HG03575 (cell line): ENCODE measurements at regions not wholly inside any gene's neighbourhood (a gene's known extent, or its start where the extent isn't known, plus 50 kb on each side); places are given as distances from the start of the nearest gene placed in this dataset.

Experiments
- ATAC-seq: cut with Tn5 transposase; IDR thresholded peaks from one replicate; pipeline ENCODE4 v1.9.1; 2021; ENCODE audit not compliant: unreplicated experiment, insufficient number of reproducible peaks, low FRiP score; ENCODE audit errors: extremely low read depth

DNA sequence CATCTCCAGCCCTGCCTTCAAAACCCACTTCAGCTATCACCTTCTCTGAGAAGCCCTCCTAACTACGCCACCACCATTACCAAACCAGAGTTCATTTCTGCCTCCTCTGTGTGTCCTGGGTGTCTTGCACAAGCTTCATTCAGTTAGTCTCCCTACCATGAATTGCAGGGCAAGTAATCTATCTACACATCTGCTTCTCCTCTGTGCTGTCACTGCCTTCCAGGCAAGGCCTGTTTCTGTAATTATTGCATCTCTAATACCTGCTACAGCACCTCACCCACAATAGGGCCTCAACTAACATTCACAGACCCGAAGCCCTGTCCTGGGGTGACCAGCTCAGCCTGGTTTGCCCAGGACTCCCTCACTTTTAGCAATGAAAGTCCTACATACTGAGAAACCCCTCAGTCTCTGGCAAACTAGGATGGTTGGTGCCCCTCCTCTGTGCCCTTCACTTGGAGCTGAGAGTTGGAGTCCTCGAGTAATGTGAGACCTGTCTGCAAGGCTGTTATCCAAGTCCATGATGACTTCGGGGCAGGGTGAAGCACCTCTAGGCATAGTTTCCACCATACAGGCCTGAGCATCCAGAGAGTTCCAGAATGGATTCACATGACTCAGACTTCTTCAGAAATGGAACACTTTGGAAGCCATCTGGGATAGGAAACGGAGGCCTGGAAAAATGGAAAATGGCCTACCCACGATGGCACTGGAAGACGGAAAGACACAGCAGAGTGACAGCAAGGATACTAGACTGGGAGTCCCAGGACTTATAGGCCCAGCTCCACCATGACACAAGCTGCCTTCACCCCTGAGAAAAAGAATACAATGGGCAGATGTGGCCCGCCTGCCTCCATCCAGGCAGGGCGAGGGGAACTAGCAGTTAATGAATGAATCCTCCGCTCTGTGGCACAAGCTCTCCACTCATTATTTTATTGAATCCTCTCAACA lies 269.3 kb downstream of the BUD13 start:
- no peak for ATAC-seq

DNA sequence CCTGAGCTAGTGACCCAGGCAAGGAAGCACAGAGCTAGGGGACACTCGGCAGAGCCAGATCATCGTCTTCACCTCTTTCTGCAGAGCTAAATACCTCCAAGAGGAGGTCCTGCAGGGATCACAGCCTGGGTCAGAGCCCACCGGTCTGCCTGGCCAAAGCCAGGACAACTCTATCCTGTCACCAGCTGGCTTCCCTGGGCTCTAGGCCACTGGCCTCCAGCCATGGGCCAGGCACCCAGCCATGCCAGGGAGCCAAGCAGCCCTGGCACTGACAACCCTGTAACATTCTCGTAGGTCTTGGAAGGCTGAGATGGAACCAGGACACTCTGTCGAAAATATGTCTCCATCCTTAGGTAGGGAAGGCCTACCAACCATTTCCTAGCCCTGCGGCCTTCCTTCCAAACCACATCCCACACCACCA lies 270.1 kb downstream of the BUD13 start:
- ATAC-seq = no peak

DNA sequence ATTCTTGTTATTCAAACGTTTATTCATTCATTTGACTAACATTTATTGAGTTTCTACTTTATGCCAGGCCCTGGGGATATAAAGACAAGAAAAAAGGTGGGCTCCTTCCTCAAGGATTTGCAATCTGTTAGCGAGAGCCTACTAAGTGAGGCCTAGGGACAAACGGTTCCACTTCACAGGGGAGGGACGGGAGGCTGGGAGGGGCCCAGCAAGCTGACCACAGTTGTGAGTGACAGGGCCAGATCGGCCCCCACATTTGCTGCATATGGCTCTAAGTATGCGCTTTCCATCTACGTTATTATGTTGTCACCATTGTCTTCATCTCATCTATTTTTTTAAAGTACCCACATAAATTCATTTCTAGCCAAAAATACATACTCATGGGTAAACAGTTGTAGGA lies 271.1 kb downstream of the BUD13 start:
- no peak for ATAC-seq

DNA sequence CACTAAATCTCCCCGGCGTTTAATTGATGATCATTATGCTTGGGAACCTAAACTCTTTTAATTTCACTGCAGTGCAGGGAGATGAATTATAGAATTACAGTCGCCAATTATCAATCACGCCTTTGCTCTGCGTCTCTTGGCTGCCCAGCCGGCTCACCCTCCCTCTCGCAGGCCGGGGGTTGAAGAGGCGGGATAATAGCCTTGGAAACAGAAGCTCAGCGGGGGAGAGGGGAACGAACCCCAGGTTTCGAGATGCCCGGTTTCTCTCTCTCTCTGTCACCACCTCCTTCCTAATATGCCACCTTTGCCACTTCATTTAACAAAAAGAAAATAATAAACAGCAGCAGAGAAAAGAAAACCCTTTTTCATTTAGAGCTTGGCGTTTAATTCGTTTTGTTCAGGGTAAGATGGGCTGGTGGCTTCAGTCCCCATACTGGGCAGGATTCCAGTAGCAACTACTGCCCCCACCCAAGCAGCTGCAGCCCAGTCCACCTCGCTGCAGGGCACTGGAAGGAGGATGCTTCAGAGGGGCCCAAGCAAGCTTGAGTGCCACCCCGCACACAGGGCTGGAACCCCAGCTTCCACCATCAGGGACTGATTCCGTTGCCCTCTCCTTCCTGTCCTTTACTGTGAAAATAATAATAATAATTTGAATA lies 271.7 kb downstream of the BUD13 start:
- no peak for ATAC-seq

DNA sequence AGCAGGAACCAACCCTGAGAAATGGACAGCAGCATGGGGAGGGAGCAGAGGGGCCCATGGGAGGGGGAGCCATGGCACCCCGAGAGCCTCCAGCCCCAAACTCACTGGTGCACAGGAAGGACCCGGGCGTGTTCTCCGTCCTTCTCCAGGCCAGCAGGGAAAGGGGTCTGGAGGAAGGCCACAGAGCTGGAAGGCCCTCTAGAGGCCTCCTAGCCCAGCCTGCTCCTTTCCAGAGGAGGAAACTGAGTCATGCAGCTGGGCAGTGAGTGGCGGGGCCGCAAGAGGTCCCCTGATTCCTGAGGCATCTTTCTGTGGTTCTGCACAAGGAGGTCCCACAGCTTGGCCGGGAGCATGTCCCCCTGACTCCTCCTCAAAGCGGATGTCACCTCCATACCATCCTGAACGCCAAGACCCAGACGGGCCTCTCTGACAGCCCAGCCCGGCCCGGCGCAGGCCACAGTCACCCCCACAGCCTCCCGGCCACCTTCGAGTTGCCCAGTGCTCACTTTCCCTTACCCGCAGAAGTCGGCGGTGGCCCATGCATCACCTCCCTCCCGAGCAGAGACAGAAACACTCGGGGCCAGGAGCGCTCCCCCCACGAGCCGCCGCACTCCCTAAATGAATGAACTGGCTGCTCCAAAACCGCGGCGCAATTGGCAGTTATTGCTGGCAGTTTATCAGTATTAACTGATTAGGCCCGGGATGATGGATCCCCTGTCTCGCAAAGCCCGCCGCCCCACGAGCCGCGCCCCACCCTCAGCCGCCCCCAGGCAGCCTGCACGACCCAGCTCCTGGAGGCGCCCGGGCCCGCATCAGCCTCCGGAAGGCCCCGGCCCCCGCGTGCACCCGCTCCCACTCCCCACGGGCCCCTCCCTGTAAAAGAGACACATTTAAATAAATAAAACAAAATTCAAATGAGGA lies 272.5 kb downstream of the BUD13 start:
- no peak for ATAC-seq

DNA sequence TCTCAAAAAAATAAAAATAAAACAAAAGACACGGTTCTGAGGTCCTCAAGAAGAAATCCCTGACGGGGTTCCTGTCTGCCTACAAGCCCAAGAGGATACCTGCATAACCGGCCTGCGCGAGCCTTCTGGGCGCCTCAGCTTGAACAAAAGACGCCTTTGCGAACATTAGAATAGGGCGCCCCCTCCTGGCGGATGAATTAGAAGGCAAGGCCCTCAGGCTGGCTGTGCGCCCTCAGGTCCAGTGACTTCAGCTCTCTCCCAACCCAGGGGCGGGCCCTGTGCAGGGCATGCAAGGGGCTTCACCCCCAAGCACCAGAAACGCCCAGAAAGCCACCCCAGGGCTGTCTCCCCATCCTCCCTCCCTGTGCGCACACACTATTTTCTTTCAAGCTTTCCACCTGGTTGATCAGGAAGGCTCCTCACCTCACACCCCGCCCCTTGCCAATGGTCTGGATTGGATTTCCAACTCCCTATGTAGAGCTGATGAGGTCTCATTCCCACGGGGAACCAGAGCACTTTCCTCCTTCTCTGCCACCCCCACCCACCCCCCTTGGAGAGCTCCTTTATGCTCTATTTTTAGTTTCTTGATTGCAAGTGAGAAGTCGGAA lies 273.3 kb downstream of the BUD13 start:
- ATAC-seq = no peak

DNA sequence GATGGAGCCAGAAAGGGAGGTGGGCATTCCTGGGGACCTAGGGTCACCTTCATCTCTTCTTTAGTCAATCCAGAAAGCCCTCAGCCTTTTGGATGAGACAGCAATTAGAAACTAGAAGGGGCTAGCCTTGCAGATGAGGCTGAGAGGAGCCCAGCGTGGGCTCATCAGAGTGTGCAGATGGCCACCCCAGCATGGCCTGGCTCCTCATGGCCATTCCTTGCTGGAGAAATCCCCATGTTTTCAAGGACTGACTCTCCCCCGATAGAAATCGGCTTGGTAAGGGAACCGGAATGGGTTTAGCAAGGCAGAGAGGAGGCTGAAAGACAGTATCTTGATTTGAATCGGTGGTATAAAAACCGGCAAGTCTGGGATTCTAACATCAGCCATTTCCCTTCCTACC lies 274.6 kb downstream of the BUD13 start:
- ATAC-seq = no peak

DNA sequence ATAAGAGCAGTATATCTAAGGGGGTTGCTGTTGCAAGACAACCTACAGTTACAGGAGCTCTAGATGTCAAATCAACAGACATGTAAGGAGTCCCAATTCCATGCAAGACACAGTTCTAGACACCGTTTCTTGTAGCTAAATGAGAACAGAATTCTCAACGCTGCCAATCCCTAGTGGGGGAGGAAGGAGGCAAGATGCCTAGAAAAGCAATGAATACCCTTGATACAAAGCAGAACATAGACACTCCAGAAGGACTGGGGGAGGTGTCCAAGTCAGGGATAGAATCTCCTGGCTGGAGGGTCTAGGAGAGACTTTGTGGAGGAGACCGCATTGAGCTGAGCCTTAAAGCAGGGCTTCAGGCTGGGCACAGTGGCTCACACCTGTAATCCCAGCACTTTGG lies 280.2 kb downstream of the BUD13 start:
- ATAC-seq = no peak

DNA sequence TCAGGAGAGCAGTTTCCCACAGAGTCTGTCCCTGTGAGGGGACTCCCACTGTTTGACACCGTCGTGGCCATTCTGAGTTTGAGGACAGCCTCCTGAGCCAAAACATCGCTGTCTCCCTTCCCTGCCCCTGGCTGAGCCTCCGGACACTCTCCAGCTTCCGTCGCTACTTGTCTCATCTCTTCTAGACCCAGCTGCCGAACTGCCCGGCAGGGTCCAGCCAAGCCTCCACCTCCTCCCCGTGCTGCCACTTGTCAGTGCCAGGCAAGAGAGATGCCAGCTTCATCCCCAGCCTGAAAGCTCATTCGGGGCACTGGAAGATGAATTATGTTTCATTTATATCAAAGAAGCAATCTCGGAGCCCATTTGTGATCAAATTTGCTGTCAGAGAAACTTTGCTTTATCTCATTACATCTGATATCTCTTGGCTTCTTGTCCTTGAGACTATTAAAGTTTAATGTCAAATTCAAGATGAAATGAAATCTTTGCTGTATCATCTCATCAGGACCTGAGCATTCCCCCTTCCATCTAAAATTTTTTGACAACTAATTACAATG lies 283.9 kb downstream of the BUD13 start:
- ATAC-seq = no peak

DNA sequence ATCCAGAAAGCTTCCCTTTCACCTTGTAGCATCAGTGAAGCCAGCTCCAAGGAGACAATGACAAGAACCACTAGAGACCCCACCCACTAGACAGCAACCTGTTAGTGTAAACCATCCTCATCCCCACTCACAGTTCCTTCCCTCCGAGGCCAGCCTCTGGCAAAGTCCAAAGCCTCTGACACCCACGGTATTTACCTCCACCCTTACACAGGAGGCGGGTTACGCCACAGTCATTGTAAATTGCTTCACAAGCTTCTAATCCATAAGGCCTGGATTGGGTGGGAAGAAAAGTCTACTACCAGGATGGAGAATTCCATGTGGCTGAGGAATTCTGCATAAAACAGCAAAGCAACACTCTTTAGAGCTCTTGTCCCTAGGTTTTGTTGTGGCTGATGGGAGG lies 287.4 kb downstream of the BUD13 start:
- ATAC-seq = no peak

DNA sequence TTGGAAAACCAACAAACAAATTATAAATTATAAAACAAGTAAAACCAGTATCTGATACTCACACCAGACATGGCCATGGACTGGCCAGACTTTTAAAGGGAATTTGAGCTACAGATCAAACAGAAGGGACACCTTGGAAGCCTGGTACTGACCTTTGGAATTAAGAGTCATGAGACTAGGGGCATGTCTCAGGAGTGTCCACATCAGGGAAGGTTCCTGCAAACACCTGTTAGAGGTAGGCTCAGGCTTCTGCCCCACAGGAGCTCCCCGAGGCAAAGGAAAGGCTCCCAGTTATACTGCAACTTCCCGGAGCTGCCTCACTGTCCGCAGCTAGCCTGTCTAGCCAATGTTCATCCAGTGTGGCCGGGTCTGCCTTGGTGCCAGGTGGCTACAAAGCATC lies 290.1 kb downstream of the BUD13 start:
- ATAC-seq = no peak

DNA sequence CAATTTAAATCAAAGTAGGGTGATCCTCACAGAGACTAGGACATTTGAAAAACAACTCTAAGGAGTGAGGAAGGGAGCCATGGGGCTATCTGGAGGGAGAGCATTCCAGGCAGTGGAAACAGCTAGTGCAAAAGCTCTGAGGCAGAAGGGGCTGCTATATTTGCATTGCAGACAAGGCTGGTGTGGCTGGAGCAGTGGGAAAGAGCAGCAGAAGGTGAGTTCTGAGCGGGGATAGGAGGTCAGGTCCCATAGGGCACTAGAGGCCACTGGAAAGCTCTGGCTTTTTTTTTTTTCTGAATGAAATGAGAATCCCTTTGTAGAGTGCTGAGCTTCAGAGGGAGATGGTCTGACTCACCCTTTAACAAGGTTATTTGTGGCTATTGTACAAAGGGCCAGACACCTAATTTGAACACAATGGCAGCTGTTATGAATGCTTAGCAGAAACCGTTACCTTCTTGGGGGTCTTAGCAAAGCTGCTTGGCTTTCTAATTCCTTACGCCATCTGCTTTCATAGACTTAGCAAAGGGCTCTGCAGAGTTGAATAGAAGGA lies 291.6 kb downstream of the BUD13 start:
- ATAC-seq = no peak

DNA sequence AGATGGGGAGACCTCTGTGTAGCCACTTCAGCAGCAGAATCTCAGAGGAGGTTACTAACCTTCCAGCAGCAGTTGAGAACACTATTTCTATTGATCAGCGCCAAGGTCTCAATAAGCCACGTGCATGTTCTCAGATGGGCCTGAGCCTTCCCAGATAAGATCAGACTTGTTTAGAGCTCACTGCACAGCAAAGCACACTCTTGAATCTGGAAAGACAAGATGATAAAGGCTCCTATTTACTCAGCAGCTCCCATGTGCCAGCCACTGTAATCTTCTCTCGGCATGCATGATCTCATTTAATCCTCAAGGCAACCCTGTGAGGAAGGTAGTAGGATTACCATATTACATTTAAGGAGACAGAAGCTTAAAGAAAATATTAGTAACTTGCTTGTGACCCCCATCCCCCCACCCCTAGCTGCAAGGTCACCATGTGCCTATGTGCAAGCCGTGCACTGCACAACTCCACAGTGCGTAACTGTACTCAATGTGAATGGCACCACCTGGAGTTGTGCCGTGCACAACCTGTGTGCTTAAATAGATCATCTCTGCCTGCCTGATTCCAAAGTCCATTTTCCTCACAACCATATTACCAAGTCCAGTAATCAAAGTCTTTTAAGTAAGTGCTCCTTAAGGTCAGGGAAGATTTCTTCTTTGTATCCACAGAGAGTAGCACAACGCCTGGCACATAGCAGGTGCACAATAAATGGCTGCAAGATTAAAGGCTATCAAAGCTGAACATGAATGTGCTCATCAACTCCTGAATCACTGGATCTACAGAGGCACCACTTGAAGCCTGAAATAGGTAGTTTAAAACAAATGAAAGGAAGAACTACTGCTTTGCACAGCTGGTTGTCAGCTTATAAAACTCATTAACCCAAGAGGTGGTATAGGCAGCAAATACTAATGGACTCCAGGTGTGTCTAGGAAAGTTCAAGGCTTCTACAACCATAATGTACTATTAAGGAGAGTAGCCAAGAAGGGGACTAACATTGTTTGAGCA lies 293.8 kb downstream of the BUD13 start:
- ATAC-seq = no peak

DNA sequence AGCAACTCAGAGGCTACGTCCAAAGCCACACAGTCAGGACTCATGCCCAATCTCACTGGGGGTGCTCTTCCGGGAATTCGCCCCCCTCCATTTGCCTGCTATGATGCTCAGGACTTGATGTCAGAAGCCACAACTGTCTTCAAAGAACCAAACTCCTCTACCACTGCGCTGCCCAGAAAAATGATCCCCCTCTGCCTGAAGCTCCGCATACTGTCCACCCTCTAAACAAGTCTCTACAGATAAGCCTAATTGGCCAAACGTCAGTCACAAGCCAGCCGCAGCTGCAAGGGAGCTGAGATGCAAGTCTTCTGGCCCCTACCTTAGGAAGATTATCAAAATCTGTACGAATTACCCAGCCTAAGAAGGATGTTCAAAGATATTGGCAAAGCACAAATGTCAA lies 294.6 kb downstream of the BUD13 start:
- ATAC-seq = no peak

DNA sequence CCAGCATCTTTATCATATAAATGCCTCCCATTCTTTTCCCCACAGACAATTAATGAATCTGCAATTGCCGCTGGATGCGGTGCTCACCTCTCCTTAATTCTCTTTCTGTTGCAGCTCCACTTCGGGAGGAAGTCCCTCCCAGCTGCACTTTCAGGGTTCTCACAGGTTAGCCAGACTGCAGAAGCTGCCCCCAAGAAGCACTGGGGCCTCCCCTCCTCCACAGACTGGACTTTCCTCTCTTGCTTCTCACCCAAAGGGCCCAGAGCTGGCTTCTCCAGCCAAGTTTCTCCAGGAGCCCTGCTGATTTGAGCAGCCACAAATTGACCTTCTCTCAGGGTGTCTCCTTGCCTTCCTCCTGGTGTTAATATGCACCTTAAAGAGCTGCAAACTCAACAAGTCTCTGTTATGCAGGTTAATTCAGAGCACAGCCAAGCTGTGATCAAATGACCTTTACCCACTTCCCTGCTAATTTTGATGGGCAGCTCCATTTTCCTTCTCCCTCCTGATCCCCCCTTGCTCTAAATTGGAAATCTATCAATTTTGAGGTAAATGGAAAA lies 298.9 kb downstream of the BUD13 start:
- ATAC-seq = no peak

DNA sequence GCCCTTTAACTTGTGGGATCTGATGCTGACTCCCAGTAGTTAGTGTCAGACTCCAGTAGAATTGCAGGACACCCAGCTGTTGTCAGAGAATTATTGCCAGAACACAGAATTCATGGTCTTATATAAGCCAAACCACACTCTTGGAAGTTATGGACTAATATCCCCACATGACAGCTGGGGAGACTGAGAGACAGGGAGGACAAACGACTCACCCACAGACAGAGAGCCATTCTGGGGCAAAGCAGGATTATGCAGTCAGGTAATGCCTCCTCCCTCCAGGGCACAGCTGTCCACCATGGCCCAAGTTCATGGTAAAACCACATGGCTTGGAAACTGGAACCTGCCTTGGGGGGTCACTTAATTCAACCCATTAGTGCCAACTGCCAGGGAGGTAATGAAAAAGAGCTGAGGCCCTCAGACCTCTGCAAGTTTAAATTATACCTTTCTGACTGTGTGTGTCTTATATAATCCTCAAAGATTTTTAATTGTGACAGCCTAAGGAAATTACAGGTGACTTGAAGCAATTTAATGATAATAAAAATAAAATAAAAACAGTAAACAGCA lies 299.5 kb downstream of the BUD13 start:
- ATAC-seq = no peak

DNA sequence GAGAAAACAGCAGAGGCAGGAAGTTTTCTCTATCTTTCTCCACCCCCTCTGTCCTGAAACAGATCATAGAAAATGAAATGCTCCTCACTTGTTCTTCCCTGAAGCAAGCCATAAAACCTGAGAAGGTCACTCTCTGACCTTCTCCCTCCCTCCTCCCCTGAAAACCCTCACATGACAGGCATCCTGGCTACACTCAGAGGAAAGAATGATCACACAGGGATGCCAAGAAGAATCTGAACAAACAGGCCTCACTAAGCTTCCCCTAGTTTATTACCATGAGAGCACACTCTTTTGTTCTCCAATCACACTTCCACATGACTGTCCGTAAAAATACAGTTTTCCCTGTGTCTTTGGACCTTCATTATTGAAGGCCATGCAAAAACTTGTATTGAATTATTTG lies 300.1 kb downstream of the BUD13 start:
- ATAC-seq = no peak
